GM03348 (cell line): ENCODE measurements at regions not wholly inside any gene's neighbourhood (a gene's known extent, or its start where the extent isn't known, plus 50 kb on each side); places are given as distances from the start of the nearest gene placed in this dataset.
"Not testable (repeated sequence)": the region's sequence is repeated elsewhere in the genome, so short reads cannot be mapped to it uniquely, and the experiment has no call there.

ENCODE experiments used
- DNase-seq: peaks from one replicate; pipeline ENCODE4 v3.0.0; 2012; ENCODE audit warnings: low spot score

- no peak for DNase-seq
Observed at GRCh38 chr10:85377029-85377806, 989.4 kb downstream of the GRID1 start.

- no peak for DNase-seq
Observed at GRCh38 chr10:85379338-85379737, 987.3 kb downstream of the GRID1 start.

GRCh38 chr10:85400981-85401695, 965.5 kb downstream of the GRID1 start:
- no peak for DNase-seq

- DNase-seq = no peak
Observed at GRCh38 chr10:85402541-85402940, 964.1 kb downstream of the GRID1 start.

- DNase-seq = no peak
Observed at GRCh38 chr10:85407088-85407487, 959.5 kb downstream of the GRID1 start.

- no peak for DNase-seq
Observed at GRCh38 chr10:85408388-85408787, 958.2 kb downstream of the GRID1 start.

- not testable (repeated sequence) for DNase-seq
Observed at GRCh38 chr10:85410586-85410985, 956.0 kb downstream of the GRID1 start.

- no peak for DNase-seq
Observed at GRCh38 chr10:85413570-85413969, 953.0 kb downstream of the GRID1 start.

GRCh38 chr10:85420501-85421191, 945.9 kb downstream of the GRID1 start:
- no peak for DNase-seq

GRCh38 chr10:85421421-85421820, 945.2 kb downstream of the GRID1 start:
- no peak for DNase-seq

GRCh38 chr10:85429126-85429525, 937.5 kb downstream of the GRID1 start:
- DNase-seq = no peak

- no peak for DNase-seq
Observed at GRCh38 chr10:85430991-85431390, 935.6 kb downstream of the GRID1 start.

- no peak for DNase-seq
Observed at GRCh38 chr10:85433248-85433647, 933.3 kb downstream of the GRID1 start.

- DNase-seq = no peak
Observed at GRCh38 chr10:85444868-85445267, 921.7 kb downstream of the GRID1 start.

- DNase-seq = no peak
Observed at GRCh38 chr10:85445702-85446101, 920.9 kb downstream of the GRID1 start.

- DNase-seq = no peak
Observed at GRCh38 chr10:85446827-85447226, 919.8 kb downstream of the GRID1 start.

GRCh38 chr10:85447690-85448089, 918.9 kb downstream of the GRID1 start:
- DNase-seq = no peak

GRCh38 chr10:85448716-85449115, 917.9 kb downstream of the GRID1 start:
- DNase-seq = no peak

- DNase-seq = no peak
Observed at GRCh38 chr10:85454386-85454785, 912.2 kb downstream of the GRID1 start.

GRCh38 chr10:85457191-85457590, 909.4 kb downstream of the GRID1 start:
- DNase-seq = no peak

- DNase-seq = no peak
Observed at GRCh38 chr10:85458324-85458723, 908.3 kb downstream of the GRID1 start.

- no peak for DNase-seq
Observed at GRCh38 chr10:85459906-85460305, 906.7 kb downstream of the GRID1 start.

- DNase-seq = no peak
Observed at GRCh38 chr10:85464336-85464735, 902.3 kb downstream of the GRID1 start.
